ENCODE measurements at regions not wholly inside any gene's neighbourhood (a gene's known extent, or its start where the extent isn't known, plus 50 kb on each side); places are given as distances from the start of the nearest gene placed in this dataset.

DNA sequence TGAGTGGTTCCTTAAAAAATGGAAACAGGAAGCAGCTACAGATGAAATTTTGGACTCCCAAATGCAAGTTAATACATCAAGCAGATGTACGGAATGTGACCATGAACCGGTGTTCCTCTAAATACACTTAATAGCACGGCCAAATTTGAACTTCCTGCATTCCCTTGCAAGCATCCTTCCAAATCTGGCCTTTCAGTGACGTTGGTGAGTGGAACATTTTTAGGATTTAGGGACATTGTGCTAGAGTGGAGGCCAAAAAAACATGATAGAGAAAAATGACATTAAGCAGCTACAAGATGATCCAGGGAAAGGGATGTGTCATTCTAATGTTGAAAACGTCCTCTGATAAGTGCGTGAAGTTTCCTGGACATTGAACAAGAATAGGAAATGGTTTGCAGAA is 62.1 kb downstream of the CTAGE1 start:
- DNase-seq: no peak

DNA sequence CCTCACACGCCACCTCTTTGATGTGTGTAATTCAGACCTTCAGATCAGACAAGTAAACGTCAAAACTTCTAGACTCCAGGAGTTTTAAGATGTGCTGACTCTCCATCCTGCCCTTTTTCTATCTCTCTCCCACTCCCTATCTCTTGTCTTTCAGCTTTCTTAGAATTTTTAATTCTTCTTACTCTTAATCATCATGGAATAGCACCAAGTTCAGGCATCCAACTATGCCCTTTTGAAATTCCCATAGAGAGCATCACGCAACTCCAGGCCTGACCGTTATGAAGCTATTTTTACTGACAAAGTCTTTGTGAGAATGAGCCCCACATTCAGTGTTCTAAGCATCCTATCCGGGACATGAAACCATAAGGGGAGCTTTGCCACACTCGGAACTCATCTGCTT is 62.6 kb downstream of the CTAGE1 start:
- no peak for DNase-seq

DNA sequence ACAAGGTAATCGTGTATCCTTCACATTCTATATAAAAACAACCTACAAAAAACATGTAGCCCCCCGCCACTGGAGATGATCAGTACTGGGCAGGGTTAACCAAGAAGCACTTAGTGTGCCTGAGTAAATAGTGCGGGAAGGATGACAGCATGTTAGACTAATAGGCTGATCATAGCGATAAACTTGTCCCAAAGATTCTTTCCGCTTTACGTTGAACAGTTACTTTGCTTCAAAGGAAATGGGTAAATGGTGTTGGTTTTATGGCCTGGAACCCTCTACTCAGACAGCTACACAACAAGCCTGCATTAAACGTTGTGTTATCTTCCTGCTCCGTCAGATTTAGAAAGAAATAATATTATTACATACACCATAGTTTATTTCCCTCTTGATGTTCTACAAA is 67.7 kb downstream of the CTAGE1 start:
- no peak for DNase-seq

DNA sequence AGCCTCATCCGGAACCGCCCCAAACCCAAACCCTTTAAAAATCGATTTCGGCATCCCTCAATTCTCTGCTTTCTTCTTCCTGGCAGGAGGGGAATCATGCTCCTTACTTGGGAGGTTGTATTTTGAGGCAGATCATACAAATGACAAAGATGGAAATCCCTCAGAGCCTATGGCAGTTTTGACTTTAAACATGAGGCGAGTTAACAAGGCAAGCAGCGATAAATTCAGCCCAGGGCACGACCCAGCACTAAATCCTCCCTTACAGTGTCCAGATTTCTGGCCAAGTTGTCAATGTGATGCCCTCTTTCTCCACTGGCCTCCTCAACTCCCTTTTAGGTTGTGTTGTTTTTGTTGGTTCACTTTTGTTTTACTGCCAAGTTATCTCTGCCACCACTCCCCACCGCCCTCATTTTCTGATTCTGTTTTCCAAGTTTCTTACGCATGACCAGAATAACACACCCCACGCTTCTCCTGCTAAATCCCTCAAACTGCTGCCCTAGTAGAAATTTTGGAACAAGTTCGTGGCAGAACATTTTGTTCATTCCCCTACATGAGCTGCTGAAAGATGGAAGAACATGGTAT is 68.3 kb downstream of the CTAGE1 start:
- no peak for DNase-seq

DNA sequence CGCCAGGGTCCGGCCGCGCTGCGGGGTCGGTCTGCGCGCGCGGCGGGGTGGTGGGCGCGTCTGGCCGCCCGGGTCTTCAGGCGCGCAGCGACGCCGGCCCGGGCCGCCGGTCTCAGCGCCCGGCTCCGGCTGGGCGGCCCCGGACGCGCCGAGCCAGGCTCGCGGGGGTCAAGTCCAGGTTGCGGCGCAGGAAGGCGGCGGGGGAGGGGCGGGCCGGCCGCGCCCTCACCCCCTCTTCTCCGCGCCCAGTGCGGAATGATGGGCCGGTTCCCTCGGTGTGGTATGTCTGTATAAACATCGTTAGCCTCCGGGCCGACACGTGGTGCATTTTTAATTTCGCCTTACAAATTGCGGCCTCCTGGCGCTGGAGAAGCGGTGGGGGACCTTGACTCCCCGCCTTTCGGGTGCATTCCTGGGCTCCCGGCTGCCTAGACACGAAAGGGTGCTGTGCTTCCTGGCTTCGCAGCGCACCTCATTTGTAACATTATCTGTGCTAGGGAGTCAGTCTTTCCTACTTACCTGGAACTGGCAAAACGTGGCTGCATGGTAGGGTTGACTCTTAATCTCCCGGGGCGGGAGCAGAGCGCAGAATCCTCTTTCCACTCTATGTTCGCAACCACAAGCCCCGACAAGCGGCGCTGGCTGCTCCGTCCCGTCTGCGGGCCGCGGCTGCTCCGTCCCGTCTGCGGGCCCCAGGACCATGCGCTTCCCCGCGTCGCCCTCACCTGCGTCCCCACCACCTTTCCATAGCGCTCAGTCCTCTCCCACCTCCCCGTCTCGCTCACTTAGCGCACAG is 69.0 kb downstream of the CTAGE1 start:
- peak; percentile 2 to 7 for DNase-seq

DNA sequence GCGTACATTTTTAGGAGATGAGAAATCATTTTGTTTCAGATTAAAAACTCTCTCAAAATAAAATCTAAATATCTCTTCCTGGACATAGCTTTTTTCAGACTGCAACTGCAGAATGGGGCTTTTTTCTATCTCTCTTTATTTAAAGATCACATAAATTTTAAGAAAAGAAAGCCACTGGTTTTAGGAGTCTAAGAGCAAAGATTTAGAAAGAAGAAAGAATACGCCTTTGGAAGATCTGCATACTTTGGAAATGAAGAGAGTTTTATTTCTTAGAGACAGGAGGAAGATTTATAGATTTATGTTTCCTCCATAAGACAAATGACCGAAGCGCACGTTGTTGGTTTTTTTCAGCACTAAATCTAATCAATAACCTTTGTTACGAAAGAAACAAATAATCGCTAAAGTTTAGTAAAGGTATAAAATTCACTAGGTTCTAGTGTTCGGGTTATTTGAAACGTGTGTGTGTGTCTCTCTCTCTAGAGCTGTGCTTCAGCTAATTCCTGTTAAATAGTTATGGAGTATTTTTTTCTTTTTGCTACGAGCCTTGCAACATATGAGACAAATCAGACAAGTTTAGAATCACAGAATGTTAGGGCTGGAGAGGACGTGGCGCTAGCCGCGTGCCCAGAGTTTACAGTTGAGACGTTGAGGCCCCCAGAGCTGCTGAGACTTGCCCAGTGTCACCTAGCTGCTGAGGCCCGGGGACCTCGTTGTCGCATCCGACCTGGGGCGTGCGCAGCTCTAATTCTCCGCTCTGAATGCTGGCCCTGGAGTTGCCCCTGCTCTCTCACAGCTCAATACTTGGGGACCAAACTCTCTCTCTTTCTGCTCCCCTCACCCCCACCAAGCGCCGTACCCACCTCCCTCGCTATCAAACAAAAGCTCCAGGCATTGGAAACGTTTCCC is 69.9 kb downstream of the CTAGE1 start:
- DNase-seq: no peak

DNA sequence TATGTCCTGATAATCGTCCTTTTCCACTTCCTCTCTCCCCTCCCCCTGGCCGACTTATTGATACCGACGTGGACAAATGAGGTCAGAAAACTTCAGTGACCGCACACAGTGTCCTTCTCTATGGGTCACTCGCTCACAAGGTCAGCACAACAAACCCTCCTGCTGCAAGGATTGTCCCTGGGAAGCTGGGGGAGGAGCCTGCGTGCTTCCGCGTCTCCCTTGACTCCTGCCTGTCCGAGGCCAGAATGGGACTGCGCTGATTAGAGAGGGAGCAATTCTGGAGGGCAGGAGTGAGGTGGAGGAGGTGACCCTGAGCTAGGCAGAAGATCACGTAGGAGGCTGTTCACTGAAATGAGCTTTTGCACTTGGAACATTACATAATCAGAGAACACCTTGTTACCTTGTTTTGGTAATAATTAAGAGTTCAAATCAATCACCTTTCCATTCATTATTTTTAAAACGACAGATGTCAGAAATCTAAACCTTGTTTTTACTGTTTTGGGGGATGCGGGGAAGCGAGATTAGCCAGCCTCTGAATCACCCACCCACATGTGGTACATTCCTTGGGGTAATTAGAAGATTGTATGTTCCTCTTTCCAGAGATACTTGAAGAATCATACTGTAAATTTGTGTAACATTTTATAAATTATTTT is 70.6 kb downstream of the CTAGE1 start:
- DNase-seq: no peak

DNA sequence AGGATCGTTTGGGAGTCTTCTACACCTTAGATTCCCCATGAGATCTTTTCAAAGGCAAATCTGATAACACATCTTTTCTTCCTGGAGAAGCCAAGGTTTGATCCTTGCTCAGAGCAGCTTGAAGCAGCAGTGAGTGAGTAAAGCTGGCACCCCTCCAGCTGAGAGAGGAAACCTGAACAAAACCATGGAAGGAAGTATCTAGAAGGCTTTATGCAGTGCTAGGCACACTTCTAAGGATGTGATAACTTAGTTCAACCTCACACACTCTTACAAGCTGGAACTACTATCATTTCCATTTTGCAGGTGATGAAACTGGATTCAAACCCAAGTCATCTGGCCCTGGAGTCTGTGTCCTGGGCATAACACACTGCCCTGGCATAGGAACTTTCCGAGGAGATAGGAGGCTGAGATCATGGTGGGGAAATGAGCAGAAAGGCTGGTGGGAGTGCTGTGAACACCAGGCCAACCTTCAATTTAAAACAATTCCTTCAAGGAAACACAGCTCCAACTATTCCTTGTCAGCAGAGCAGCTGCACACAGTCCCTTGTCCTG is 71.2 kb downstream of the CTAGE1 start:
- DNase-seq: no peak

DNA sequence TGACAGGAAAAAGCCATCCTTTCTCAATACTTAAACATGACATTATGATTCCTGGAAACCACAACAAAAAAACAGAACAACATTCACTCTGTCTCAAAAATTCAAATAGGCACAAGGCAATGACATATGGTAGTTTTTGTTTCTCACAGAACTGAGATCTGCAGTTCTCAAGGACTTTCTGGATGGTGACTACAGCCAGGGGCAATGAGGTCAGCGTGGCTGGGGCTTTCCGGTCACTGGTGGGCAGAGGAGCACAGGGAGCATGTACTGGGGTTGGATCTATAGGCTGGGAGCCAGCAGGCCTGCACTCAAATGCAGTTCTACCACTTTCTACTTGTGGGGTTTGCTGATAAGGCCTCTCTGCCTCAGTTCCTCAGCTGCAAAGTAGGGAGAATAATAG is 72.0 kb downstream of the CTAGE1 start:
- DNase-seq: no peak

DNA sequence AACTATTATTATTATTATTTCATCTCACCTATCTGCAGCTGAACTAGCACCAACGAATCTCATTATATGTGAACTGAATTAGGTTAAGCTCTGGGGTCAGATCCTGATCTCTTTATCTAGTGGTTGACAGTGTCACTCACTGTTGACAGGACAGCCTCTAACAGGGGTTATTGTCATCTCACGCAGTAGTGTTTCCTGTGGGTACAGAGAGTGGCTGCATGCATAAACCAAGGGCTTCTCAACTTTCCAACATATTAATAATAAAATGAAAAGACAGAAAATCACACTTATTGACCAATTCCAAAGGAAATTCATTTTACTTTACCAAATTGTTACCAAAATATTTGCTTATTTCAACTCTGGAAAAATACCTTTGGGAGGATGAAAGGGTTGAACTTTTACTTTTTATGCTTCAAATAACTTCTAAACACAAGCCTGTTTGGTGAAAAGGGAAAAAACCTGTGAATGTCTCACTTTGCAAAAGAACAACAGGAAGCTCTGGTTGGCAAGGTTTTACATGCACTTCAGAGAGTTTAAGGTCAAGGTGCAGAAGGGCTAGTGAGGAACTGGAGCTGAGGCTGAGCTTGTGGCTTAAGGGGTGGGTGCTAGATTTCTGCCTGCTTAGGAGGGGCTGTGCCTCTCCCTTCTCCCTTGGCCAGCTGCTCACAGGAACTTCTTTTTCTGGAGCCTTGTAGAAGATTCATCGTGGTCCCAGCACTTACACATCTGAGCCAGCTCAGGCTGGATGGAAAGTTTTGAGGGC is 72.6 kb downstream of the CTAGE1 start:
- no peak for DNase-seq

DNA sequence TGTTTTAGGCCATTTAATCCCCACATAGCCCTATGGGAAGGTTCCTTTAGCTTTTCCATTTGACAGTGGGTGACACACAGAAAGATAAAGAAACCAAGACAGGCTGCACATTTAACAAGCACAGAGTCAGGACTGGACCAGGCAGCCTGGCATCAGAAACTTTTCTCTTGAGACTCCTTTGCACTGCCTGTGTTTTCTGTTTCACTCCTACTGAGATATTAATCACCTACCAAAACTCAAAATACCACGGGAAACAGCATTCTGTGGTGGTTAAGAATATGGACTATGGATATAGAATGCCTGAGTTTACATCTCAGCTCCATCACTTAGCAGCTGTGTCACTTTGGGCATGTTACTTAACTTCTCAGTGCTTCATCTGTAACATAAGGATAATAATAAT is 73.3 kb downstream of the CTAGE1 start:
- DNase-seq: no peak

DNA sequence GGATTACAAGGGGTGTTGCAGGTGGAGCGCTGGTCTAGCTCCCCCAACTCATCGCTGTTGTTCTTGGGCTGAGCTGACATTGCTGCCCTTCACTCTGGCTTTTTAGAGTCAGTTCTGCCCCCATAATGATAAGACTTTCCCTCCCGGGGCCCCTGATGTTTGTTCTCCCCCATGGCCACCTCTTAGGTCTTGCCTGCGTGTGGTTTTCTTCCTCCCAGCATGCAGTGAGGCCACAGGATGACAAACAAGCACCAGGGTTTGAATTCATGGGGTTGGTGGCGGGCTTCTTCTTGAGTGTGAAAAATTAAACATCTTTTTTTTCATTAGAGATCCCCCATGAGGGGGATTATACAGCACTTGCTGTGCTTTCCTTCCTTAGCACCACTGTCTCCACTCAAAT is 74.1 kb downstream of the CTAGE1 start:
- no peak for DNase-seq

DNA sequence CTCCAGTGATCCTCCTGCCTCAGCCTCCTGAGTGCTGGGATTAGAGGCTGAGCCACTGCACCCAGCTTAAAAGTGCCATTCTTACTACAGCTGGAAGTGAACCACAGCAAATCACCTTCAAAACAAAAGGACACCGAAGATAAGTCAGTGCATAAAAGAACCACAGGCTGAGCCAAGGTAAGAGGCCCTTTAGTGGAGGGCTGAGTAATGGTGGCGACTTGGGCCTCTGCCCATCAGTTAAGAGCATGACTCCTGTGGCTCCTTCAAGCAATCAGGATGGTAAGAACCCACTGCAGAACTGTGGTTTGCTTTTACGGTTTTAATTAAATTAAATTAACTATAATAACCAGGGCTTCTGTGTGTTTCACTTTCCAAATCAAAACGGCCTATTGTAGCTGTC is 75.1 kb downstream of the CTAGE1 start:
- no peak for DNase-seq

DNA sequence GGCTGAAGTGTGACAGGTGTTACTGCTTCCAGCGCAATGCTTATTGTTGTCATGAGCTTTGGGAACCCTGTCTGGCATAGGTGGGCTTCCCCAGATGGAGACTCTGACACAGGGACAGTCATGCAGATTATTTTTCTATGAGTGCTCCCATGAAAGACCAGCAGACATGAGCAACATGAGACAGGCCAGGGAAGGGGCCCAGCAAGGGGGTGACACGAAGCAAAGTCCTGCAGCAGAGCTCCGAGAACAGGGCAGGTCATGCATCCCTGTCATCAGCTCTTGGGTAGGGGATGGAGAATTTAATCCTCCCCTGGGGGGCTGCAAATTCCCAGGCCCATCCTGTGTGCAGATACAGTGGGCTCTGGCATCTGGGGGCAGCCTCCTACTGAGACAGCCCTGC is 77.4 kb downstream of the CTAGE1 start:
- DNase-seq: no peak

DNA sequence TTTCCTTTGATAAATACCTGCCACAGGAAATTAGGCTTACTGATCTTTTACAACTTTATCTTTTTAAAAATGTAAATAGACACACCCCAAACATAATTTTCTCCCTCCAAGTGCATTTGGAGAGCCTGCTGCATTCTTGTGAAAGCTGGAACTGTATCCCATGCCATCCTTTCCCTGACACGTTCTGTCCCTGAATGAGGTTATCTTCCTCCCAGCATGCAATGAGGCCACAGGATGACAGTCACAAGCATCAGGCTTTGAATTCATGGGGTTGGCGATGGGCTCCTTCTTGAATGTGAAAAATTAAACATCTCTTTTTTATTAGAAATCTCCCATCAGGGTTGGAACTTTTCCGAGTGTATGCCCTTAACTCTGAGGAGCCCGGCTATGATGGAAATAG is 77.8 kb downstream of the CTAGE1 start:
- DNase-seq: no peak

DNA sequence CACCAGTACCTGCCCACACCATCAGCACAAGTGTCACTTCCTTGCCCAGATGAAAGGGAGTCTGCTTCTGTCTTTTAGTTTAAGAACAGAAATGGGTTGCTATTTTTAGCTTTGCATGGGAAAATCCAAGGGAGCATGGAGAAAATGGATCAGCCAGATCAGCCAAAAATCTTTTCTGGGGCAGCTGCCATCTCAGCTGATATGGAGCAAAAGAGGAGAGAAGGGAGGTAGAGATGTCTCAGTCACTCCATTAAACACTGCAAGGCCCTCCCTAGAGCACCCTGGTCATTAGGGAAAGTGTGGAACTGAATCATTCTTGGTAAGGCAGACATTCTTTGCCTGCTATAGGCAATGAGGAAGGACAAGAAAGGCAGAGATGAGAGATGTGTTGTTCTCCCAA is 79.9 kb downstream of the CTAGE1 start:
- DNase-seq: no peak

DNA sequence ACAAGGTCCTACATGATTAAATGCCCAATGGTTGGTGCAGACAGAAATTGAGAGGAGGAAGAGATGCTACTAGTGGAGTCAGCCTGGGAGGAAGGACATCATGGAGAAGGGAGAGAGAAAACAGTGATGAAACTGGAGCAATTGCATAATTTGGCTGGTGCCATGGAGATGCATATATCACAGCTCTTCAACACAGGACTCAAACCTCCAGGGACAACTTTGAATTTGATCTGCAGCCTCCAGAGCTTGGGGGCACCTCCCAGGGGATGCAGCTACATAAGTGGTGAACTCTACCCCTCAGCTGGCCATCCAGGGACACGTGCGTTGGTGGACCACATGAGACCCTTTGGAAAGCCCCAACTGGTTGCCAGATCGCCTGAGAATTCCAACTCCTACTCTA is 80.4 kb downstream of the CTAGE1 start:
- no peak for DNase-seq

DNA sequence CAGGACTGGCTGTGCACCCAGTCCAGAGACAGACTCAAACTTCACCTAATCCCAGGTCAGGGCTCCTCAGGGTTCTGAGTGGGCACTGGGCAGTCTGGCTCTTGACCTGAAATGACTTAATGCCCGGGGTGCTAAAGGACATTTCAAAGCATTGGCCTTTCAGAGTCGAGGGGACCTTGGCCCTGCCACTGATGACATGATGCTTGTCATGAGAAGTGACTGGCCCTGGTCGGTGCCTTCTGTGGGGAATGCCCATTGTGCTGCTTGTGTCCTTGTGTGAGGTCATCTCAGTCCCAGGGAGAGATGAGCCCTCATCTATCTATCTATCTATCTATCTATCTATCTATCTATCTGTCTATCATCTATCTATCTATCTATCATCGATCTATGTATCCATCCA is 81.3 kb downstream of the CTAGE1 start:
- no peak for DNase-seq

DNA sequence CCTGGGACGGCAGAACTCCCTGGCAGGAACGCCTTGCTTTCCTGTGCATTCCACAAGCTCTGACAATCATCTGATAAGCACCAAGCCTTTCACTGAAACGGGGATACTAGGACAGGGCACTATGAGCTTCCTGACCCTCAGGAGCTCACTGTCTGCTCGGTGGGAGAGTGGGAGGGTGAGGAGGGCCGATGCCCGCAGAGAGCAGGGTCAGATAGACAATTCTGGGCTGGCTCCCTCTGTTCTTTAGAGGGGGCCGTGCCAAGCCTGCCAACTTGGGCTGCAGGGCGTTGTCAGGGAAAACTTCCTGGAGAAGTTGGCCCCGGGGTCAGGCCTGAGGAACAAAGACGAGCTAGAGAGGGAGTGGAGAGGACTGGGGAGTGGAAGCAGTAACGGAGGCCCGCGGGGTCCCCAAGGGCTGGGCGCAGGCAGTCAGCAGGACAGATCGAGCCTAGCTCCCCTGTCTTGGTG is 82.0 kb downstream of the CTAGE1 start:
- no peak for DNase-seq

DNA sequence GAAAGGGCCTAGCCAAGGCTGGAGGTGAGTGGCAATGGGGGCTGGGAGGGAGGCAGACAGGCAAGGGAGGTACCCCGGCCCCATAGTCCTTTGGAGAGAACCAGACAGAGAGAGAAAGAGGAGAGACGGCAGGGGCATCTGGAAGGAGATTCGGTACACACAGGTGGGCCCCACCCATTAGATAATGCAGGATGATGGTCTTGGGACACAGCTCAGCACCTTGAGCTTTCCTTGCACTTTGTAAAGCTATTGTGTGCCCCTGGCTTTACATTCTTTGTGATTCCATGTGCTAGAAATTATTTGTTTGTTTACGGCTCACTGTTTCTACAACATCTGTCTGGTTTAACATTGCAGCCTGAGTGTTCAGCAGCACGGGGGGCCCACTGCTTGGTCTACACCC is 83.1 kb downstream of the CTAGE1 start:
- no peak for DNase-seq

DNA sequence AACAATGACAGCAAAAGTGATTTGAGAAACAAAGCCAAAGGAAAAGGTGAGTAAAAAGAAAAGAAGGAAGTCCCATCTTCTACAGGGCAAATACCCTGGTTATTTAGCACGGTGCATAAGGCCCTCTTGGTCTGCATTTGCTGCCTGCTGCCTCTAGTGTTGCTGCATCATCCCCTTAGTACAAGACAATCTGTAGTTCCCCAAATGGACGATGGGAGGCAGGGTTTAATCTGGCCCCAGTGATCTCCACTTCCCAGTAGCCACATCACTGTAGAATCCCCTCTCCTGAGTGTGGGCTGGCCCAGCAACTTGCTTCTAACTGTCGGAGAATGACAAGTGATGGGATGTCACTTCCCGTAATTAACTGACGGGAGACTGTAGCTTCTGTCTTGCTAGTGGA is 85.1 kb downstream of the CTAGE1 start:
- no peak for DNase-seq

DNA sequence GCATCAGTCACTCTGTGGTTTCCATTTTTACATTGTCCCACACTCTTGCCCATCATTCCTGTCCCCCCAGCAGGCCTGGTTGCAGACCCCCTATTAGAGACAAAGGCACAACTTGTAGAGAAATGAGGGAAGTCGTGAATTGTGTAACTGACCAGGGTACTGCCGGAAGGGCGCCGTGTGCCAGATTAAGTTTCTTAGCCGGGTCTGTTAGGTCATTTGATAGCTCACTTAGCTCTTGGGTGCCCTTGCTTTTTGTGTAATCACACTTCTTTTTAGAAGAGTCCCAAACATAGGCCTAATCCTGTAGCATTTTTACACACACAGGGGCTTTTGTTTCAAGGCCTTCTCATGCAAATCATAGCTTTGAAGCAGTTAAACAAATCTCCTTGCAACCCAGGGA is 87.2 kb downstream of the CTAGE1 start:
- DNase-seq: no peak
